Fibroblast of mammary gland (primary cell): ENCODE measurements at regions not wholly inside any gene's neighbourhood (a gene's known extent, or its start where the extent isn't known, plus 50 kb on each side); places are given as distances from the start of the nearest gene placed in this dataset.
A peak's percentile ranks its signal among the peaks of the same experiment; 100 is the strongest.
"Not testable (repeated sequence)": the region's sequence is repeated elsewhere in the genome, so short reads cannot be mapped to it uniquely, and the experiment has no call there.

Source experiments
- DNase-seq: peaks from one replicate; pipeline ENCODE4 v3.0.0-alpha.2; 2010; ENCODE audit warnings: low read depth
- H3K4me3 ChIP-seq: 2 replicates; pipeline ENCODE4 v1.5.1; 2011; ENCODE audit warnings: low read depth, mild to moderate bottlenecking, low read length, moderate library complexity; ENCODE audit not compliant: control insufficient read depth
- TF ChIP-seq, protein P1 (sequence below): conservative IDR thresholded peaks from 2 replicates; pipeline ENCODE4 v1.5.1; 2011; ENCODE audit warnings: low read depth, low read length, inconsistent platforms; ENCODE audit not compliant: control insufficient read depth, insufficient read depth

DNA sequence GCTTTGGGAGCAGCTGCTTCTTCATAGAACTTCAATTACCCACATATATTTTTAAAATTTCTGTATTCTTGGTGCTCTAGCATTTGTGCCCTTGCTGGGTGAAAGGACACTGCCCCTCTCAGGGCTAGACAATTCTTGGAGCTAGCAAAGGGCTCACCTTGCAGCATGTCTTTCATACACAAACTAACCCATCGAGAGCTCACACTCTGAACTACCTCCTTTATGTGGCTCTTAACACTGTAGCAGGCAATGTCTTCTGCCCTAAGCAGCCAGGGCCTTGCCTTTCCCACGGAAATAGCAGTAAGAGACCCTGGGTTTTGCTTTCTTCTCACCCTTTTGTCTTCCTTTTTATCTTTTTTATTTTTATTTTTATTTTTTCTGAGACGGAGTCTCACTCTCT, 234.0 kb downstream of the ACTR3 start:
- TF ChIP-seq, protein P1, sequence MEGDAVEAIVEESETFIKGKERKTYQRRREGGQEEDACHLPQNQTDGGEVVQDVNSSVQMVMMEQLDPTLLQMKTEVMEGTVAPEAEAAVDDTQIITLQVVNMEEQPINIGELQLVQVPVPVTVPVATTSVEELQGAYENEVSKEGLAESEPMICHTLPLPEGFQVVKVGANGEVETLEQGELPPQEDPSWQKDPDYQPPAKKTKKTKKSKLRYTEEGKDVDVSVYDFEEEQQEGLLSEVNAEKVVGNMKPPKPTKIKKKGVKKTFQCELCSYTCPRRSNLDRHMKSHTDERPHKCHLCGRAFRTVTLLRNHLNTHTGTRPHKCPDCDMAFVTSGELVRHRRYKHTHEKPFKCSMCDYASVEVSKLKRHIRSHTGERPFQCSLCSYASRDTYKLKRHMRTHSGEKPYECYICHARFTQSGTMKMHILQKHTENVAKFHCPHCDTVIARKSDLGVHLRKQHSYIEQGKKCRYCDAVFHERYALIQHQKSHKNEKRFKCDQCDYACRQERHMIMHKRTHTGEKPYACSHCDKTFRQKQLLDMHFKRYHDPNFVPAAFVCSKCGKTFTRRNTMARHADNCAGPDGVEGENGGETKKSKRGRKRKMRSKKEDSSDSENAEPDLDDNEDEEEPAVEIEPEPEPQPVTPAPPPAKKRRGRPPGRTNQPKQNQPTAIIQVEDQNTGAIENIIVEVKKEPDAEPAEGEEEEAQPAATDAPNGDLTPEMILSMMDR = no peak

DNA sequence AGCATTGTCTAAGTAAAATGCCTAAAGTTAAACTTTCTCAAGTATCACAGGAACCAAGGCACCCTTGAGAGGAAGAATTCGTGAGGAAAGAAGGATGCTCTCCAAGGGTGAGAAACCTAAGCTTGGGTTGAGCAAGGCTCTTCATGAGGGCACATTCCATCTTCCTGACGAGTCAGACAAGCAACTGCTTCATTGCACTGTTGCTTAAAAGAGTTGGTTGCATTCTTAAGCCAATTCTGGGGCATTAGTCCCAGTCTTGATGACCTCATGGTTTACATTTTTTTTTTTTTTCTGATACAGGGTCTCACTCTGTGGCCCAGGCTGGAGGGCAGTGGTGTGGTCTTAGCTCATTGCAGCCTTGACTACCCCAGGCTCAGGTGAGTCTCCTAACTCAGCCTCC, 237.5 kb downstream of the ACTR3 start:
- TF ChIP-seq, protein P1 = no peak
- H3K4me3 ChIP-seq = no peak overlapping the region
- peak; percentile 3 for DNase-seq

More for the DNA sequence above, 234.0 kb downstream of the ACTR3 start:
- no peak for DNase-seq
- H3K4me3 ChIP-seq = no peak overlapping the region

DNA sequence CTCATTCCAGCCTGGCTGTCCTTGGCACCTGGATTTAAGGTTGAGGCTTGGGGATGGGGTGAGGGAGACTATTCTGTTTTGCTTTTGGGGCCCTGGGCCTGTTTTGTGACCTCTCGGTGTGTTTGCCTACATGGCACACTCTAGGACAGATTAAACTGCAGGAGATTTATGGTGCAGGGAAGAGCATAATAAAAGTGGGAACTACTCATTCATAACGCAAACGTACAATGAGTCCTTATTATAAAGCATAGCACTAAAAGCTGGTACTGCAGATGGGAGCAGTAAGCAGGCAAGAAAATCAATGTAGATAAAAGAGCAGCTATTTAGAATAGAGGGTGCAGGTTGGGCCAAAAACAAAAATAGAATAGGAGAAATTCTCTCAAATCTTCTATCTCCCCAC, 238.4 kb downstream of the ACTR3 start:
- TF ChIP-seq, protein P1 = no peak
- no peak for DNase-seq
- H3K4me3 ChIP-seq = no peak overlapping the region

DNA sequence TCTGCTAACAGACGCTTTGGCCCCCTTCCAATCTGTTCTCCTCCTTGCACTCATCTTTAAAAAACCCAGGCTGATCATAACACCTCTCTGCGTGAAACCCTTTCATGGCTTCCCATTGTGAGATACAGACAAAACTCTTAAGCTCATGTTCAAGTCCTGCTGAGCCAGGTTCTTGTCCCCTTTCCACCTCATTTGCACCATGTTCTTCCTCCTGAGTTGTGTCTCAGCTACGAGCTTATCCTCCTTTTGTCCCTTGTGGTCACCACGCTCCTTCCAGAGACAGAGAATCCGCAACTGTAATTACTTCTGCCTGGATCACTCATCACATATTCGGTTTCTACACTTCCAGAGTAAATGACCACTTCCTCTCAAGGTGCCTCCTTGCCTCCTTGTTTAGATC, 238.8 kb downstream of the ACTR3 start:
- DNase-seq = no peak
- no peak overlapping the region for H3K4me3 ChIP-seq
- TF ChIP-seq, protein P1 = no peak

DNA sequence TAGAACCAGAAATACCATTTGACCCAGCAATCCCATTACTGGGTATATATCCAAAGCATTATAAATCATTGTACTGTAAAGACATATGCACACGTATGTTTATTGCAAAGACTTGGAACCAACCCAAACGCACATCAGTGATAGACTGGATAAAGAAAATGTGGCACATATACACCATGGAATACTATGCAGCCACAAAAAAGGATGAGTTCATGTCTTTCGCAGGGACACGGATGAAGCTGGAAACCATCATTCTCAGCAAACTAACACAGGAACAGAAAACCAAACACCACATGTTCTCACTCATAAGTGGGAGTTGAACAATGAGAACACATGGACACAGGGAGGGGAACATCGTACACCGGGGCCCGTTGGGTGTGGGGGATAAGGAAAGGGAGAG, 242.2 kb downstream of the ACTR3 start:
- H3K4me3 ChIP-seq, DNase-seq: not testable (repeated sequence)

DNA sequence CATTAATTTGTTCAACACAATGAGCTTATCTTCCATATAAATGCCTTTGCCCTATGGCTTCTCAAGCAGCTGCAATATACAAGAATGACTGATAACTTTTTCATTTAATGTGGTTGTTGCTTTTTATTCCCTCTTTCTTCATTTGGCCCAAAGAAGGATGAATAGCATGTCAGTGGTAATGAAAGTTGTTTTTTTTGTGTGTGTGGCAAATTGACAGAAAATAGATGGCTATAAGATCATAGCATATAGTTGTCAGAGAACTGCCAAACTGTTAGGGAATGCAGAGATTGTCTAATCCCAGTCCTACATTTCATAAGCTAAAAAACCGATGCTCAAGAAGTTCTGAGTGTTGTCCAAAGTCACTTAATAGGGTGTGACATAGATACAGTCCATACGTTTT, 244.3 kb downstream of the ACTR3 start:
- no peak for DNase-seq
- no peak overlapping the region for H3K4me3 ChIP-seq
- TF ChIP-seq, protein P1 = no peak

DNA sequence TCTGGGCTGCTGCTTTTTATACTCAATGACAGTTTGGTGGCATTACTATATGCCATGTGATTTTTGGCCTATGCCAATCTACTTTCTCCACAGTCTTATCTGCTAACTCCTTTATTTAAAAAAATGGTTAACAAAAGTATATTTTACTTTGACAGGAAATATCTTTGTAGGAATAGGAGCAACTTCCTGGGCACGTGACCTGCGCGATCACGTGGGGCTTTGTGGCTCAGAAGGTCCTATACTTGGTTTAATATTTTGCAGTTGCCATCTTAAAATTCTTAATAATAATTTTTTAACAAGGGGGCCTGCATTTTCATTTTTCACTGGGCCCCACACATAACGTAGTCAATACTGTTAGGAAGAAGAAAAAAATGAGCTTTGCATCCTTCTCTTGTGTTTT, 249.7 kb downstream of the ACTR3 start:
- TF ChIP-seq, protein P1 = no peak
- H3K4me3 ChIP-seq = no peak overlapping the region
- no peak for DNase-seq
